ENCODE measurements at regions not wholly inside any gene's neighbourhood (a gene's known extent, or its start where the extent isn't known, plus 50 kb on each side); places are given as distances from the start of the nearest gene placed in this dataset.
"Not testable (repeated sequence)": the region's sequence is repeated elsewhere in the genome, so short reads cannot be mapped to it uniquely, and the experiment has no call there.

DNA sequence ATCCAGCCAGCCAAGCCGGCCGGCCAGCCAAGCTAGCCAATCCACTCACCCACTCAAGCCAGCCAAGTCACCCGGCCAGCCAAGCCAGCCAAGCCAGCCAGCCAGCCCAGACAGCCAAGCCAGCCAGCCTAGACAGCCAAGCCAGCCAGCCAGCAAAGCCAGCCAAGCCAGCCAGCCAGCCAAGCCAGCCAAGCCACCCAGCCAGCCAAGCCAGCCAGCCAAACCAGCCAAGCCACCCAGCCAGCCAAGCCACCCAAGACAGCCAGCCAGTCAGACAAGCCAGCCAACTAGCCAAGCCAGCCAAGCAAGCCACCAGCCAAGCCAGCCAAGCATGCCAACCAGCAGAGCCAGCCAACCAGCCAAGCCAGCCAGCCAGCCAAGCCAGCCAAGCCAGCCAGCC, 322.7 kb upstream of the PLGLB2 start:
- H3K9me3 ChIP-seq (ENCODE audit: control insufficient read depth, insufficient read depth, low read length); DNase-seq (ENCODE audit: low read depth in 4 of 6, low spot score in 6 of 6); H3K36me3 ChIP-seq (ENCODE audit: control insufficient read depth, insufficient read depth, low read length); H3K27ac ChIP-seq (ENCODE audit: low read depth, low read length); H3K4me3 ChIP-seq (ENCODE audit: low read depth, low read length); H3K27me3 ChIP-seq (ENCODE audit: control insufficient read depth, insufficient read depth, low read length); H3K4me1 ChIP-seq (ENCODE audit: control insufficient read depth, insufficient read depth, low read length): not testable (repeated sequence)
- 84% methylated on average over 3 of the region's 3 CpGs for WGBS (ENCODE audit: insufficient coverage)

DNA sequence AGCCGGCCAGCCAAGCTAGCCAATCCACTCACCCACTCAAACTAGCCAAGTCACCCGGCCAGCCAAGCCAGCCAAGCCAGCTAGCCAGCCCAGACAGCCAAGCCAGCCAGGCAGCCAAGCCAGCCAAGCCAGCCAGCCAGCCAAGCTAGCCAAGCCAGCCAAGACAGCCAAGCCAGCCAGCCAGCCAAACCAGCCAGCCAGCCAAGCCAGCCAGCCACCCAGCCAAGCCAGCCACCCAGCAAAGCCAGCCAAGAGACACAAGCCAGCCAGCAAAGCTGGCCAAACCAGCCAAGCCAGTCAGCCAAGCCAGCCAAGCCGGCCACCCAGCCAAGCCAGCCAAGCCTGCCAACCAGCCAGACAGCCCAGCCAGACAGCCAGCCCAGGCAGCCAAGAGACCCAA, 322.2 kb upstream of the PLGLB2 start:
- 94% methylated on average over 2 of the region's 3 CpGs for WGBS (ENCODE audit: insufficient coverage)
- H3K27me3 ChIP-seq (ENCODE audit: control insufficient read depth, insufficient read depth, low read length); H3K27ac ChIP-seq (ENCODE audit: low read depth, low read length); H3K36me3 ChIP-seq (ENCODE audit: control insufficient read depth, insufficient read depth, low read length); H3K9me3 ChIP-seq (ENCODE audit: control insufficient read depth, insufficient read depth, low read length); H3K4me3 ChIP-seq (ENCODE audit: low read depth, low read length); DNase-seq (ENCODE audit: low read depth in 4 of 6, low spot score in 6 of 6); H3K4me1 ChIP-seq (ENCODE audit: control insufficient read depth, insufficient read depth, low read length): not testable (repeated sequence)

DNA sequence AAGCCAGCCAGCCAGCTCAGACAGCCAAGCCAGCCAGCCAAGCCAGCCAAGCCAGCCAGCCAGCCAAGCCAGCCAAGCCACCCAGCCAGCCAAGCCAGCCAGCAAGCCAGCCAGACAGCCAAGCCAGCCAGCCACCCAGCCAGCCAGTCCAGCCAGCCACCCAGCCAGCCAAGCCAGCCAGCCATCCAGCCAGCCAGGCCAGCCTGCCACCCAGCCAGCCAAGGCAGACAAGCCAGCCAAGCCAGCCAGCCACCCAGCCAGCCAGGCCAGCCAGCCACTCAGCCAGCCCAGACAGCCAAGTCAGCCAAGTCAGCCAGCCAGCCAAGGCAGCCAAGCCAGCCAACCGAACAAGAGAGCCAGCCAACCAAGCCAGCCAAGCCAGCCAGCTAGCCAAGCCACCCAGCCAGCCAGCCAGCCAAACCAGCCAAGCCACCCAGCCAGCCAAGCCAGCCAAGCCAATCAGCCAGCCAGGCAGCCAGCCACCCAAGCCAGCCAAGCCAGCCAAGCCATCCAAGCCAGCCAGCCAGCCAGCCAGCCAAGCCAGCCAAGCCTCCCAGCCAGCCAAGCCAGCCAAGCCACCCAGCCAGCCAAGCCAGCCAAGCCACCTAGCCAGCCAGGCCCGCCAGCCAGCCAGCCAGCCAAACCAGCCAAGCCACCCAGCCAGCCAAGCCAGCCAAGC, 319.3 kb upstream of the PLGLB2 start:
- H3K36me3 ChIP-seq (ENCODE audit: control insufficient read depth, insufficient read depth, low read length); H3K27ac ChIP-seq (ENCODE audit: low read depth, low read length); DNase-seq (ENCODE audit: low read depth in 4 of 6, low spot score in 6 of 6); H3K4me1 ChIP-seq (ENCODE audit: control insufficient read depth, insufficient read depth, low read length); H3K27me3 ChIP-seq (ENCODE audit: control insufficient read depth, insufficient read depth, low read length); H3K4me3 ChIP-seq (ENCODE audit: low read depth, low read length); H3K9me3 ChIP-seq (ENCODE audit: control insufficient read depth, insufficient read depth, low read length): not testable (repeated sequence)
- WGBS (ENCODE audit: insufficient coverage) = no CpG with 5 or more reads among the region's 2 CpGs

DNA sequence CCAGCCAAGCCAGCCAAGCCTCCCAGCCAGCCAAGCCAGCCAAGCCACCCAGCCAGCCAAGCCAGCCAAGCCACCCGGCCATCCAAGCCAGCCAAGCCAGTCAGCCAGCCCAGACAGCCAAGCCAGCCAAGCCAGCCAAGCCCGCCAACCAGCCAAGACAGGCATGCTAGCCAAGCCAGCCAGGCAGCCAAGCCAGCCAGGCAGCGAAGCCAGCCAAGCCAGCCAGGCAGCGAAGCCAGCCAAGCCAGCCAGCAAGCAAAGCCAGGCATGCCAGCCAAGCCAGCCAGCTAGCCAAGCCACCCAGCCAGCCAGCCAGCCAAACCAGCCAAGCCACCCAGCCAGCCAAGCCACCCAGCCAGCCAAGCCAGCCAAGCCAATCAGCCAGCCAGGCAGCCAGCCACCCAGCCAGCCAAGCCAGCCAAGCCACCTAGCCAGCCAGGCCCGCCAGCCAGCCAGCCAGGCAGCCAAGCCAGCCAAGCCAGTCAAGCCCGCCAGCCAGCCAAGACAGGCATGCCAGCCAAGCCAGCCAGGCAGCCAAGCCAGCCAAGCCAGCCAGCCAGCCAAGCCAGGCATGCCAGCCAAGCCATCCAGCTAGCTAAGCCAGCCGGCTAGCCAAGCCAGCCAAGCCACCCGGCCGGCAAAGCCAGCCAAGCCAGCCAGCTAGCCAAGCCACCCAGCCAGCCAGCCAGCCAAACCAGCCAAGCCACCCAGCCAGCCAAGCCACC, 318.5 kb upstream of the PLGLB2 start:
- DNase-seq (ENCODE audit: low read depth in 4 of 6, low spot score in 6 of 6); H3K27ac ChIP-seq (ENCODE audit: low read depth, low read length); H3K9me3 ChIP-seq (ENCODE audit: control insufficient read depth, insufficient read depth, low read length); H3K4me1 ChIP-seq (ENCODE audit: control insufficient read depth, insufficient read depth, low read length); H3K4me3 ChIP-seq (ENCODE audit: low read depth, low read length); H3K27me3 ChIP-seq (ENCODE audit: control insufficient read depth, insufficient read depth, low read length); H3K36me3 ChIP-seq (ENCODE audit: control insufficient read depth, insufficient read depth, low read length): not testable (repeated sequence)
- WGBS (ENCODE audit: insufficient coverage) = 100% methylated on average over 3 of the region's 9 CpGs

DNA sequence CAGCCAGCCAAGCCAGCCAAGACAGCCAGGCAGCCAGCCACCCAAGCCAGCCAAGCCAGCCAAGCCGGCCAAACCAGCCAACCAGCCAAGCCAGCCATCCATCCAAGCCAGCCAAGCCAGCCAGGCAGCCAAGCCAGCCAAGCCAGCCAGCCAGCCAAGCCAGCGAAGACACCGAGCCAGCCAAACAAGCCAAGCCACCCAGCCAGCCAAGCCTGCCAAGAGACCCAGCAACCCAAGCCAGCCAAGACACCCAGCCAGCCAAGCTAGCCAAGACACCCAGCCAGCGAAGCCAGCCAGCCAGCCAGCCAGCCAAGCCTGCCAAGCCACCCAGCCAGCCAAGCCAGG, 318.0 kb upstream of the PLGLB2 start:
- not testable (repeated sequence) for H3K4me1 ChIP-seq (ENCODE audit: control insufficient read depth, insufficient read depth, low read length)

DNA sequence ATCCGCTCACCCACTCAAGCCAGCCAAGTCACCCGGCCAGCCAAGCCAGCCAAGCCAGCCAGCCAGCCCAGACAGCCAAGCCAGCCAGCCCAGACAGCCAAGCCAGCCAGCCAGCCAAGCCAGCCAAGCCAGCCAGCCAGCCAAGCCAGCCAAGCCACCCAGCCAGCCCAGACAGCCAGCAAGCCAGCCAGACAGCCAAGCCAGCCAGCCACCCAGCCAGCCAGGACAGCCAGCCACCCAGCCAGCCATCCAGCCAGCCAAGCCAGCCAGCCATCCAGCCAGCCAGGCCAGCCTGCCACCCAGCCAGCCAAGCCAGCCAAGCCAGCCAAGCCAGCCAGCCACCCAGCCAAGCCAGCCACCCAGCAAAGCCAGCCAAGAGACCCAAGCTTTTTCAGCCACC, 316.8 kb upstream of the PLGLB2 start:
- H3K4me3 ChIP-seq (ENCODE audit: low read depth, low read length); DNase-seq (ENCODE audit: low read depth in 4 of 6, low spot score in 6 of 6): not testable (repeated sequence)
- no CpG with 5 or more reads among the region's 2 CpGs for WGBS (ENCODE audit: insufficient coverage)

More for the DNA sequence above, 318.0 kb upstream of the PLGLB2 start:
- not testable (repeated sequence) for DNase-seq (ENCODE audit: low read depth in 4 of 6, low spot score in 6 of 6); H3K9me3 ChIP-seq (ENCODE audit: control insufficient read depth, insufficient read depth, low read length); H3K27ac ChIP-seq (ENCODE audit: low read depth, low read length); H3K27me3 ChIP-seq (ENCODE audit: control insufficient read depth, insufficient read depth, low read length); H3K36me3 ChIP-seq (ENCODE audit: control insufficient read depth, insufficient read depth, low read length); H3K4me3 ChIP-seq (ENCODE audit: low read depth, low read length)
- no CpG with 5 or more reads among the region's 4 CpGs for WGBS (ENCODE audit: insufficient coverage)

DNA sequence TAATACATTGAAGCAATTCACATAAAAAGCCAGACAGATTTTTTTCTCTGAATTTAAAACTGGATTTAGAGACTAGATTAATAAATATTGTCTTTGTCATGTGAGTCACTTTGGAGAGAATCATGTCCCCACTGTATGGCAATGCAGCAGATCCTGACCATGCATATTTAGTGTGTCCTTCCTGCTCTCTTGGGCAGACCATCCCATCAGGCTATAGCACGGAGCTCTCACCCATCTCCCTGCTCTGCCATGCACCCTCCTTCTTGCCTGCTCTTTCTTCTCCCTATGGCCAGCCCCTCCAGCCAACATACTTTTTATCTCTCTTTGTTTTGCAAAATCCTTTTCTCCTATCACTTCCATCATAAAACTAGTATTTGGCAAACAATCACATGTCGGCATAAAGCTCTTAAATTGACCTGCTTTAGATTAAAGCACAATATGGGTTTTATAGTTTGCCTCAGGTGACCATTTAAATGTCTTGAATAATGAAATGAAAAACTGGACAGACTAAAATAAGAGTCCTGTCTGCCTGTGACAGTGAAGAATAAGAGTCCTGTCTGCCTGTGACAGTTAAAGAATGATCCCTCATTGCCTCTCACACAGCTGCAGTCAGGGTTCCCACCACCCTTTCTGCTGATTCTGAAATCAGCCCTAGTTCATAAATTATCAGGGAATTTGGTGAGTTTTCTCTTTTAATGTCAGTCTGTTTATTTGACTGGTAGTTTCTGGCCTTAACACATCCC, 315.0 kb upstream of the PLGLB2 start:
- no CpG with 5 or more reads among the region's 2 CpGs for WGBS (ENCODE audit: insufficient coverage)
- not testable (repeated sequence) for H3K27ac ChIP-seq (ENCODE audit: low read depth, low read length); H3K27me3 ChIP-seq (ENCODE audit: control insufficient read depth, insufficient read depth, low read length); H3K9me3 ChIP-seq (ENCODE audit: control insufficient read depth, insufficient read depth, low read length); H3K4me1 ChIP-seq (ENCODE audit: control insufficient read depth, insufficient read depth, low read length); H3K36me3 ChIP-seq (ENCODE audit: control insufficient read depth, insufficient read depth, low read length); DNase-seq (ENCODE audit: low read depth in 4 of 6, low spot score in 6 of 6); H3K4me3 ChIP-seq (ENCODE audit: low read depth, low read length)

More for the DNA sequence above, 316.8 kb upstream of the PLGLB2 start:
- not testable (repeated sequence) for H3K4me1 ChIP-seq (ENCODE audit: control insufficient read depth, insufficient read depth, low read length); H3K27ac ChIP-seq (ENCODE audit: low read depth, low read length); H3K27me3 ChIP-seq (ENCODE audit: control insufficient read depth, insufficient read depth, low read length); H3K36me3 ChIP-seq (ENCODE audit: control insufficient read depth, insufficient read depth, low read length); H3K9me3 ChIP-seq (ENCODE audit: control insufficient read depth, insufficient read depth, low read length)

DNA sequence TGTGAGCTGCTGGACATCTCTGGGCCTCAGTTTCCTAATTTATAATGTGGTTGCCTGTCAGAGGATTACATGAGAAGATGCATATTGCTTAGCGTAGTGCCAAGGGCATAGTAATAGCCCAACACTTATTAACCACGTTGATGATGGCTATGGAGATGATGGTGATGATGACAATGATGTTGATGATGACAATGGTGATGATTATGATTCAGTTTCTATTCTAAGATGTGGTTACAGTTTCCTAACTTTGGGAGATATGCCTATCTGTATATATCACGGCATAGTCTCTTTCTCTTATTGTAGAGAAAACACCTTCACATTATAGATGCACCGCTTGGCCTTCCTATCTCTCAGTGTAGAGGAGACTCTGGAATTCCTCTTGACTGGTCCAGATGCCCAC, 311.9 kb upstream of the PLGLB2 start:
- H3K27ac ChIP-seq (ENCODE audit: low read depth, low read length); H3K9me3 ChIP-seq (ENCODE audit: control insufficient read depth, insufficient read depth, low read length); H3K4me1 ChIP-seq (ENCODE audit: control insufficient read depth, insufficient read depth, low read length); DNase-seq (ENCODE audit: low read depth in 4 of 6, low spot score in 6 of 6); H3K4me3 ChIP-seq (ENCODE audit: low read depth, low read length); H3K27me3 ChIP-seq (ENCODE audit: control insufficient read depth, insufficient read depth, low read length); H3K36me3 ChIP-seq (ENCODE audit: control insufficient read depth, insufficient read depth, low read length): not testable (repeated sequence)
- WGBS (ENCODE audit: insufficient coverage) = no CpG with 5 or more reads among the region's 4 CpGs

DNA sequence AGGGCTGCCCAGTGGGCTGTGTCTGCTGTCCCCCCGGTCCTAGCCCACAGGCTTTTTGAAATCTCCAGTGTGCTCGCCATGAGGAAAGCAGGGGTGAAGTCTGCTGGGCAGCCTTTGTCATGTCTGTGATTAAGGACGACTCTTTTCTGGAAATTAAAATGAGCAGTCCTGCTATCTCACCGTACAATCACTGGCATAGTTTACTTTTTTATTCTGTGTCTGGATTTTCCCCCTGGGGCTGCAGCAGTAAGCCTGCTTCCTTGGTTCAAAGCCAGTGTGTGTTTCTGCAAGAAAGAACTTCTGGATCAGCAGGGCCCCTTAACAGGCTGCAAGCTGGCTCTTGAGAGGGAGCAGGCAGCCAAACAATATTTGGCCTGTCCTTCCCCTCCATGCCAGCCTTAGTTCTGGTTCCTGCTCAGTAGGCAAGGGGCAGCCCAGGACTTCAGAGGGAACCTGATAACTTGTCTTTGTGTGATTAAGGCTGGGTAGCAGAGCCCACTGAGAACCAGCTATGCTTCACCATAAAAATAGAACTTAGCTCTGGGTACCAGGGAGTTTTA, 310.1 kb upstream of the PLGLB2 start:
- H3K4me1 ChIP-seq (ENCODE audit: control insufficient read depth, insufficient read depth, low read length); DNase-seq (ENCODE audit: low read depth in 4 of 6, low spot score in 6 of 6); H3K27me3 ChIP-seq (ENCODE audit: control insufficient read depth, insufficient read depth, low read length); H3K27ac ChIP-seq (ENCODE audit: low read depth, low read length); H3K36me3 ChIP-seq (ENCODE audit: control insufficient read depth, insufficient read depth, low read length); H3K9me3 ChIP-seq (ENCODE audit: control insufficient read depth, insufficient read depth, low read length); H3K4me3 ChIP-seq (ENCODE audit: low read depth, low read length): not testable (repeated sequence)
- 50% methylated on average over 1 of the region's 4 CpGs for WGBS (ENCODE audit: insufficient coverage)

Measured in spinal cord (tissue), 9 donors.